A549 (cell line): ENCODE measurements at regions not wholly inside any gene's neighbourhood (a gene's known extent, or its start where the extent isn't known, plus 50 kb on each side); places are given as distances from the start of the nearest gene placed in this dataset.

Experiments used
- ATAC-seq, 2 experiments: fragments of 200-7000 bp in 1 of 2; fragments of >200 bp in 1 of 2; cut with Nextera tagmentation in 1 of 2; cut with Tn5 transposase in 1 of 2; 3 replicates each; pipeline versions ENCODE4 v1.8.0 to v1.9.1; 2018 to 2020; ENCODE audit warnings: mild to moderate bottlenecking in 1 of 2, moderate library complexity in 1 of 2
- CTCF ChIA-PET: fragments of 300-600 bp; sonication (Branson Sonifier 250); formaldehyde crosslinking; extraction: SDS; loops from one replicate; lab custom pipeline; 2021; ENCODE audit warnings: antibody characterized with exemption, inconsistent platforms; lab: Yijun Ruan, JAX
- POLR2A ChIA-PET: fragments of 350-600 bp; formaldehyde crosslinking; extraction: SDS; loops from one replicate; lab custom pipeline; 2021; ENCODE audit warnings: antibody characterized with exemption, inconsistent platforms; lab: Yijun Ruan, JAX
- DNase-seq, 2 experiments: peaks; one replicate each; pipeline versions ENCODE4 v3.0.0 to v3.0.0-alpha.2; 2011 to 2016; ENCODE audit warnings: low read depth in 1 of 2, low spot score in 1 of 2
- FAIRE-seq: peaks from 2 replicates; lab custom pipeline; 2011; peaks lifted over from hg19 to GRCh38; lab: Jason Lieb, UNC
- H3K27ac ChIP-seq, 2 experiments: fragments of >200 bp; sonication (Bioruptor Twin); formaldehyde crosslinking; 3 replicates each; pipeline ENCODE4 v1.5.1; 2016 to 2017
- H3K4me1 ChIP-seq: fragments of >200 bp; sonication (Bioruptor Twin); formaldehyde crosslinking; 3 replicates; pipeline ENCODE4 v1.6.1; 2016
- H3K4me2 ChIP-seq: fragments of >200 bp; sonication (Bioruptor Twin); formaldehyde crosslinking; 3 replicates; pipeline ENCODE4 v1.6.1; 2016
- H3K4me3 ChIP-seq: fragments of >200 bp; sonication (Bioruptor Twin); formaldehyde crosslinking; 3 replicates; pipeline ENCODE4 v1.5.1; 2016
- H3K9me3 ChIP-seq: fragments of >200 bp; sonication (Bioruptor Twin); formaldehyde crosslinking; 3 replicates; pipeline ENCODE4 v1.6.1; 2016
- BHLHE40 ChIP-seq: IDR thresholded peaks from 2 replicates; pipeline ENCODE4 v1.6.1; 2012; ENCODE audit warnings: low read depth, low read length, inconsistent platforms
- CBX2 ChIP-seq: fragments of 200-600 bp; sonication (generic); IDR thresholded peaks from 2 replicates; pipeline ENCODE4 v1.6.1; 2016; ENCODE audit warnings: low read depth, mild to moderate bottlenecking, borderline replicate concordance
- CBX8 ChIP-seq: fragments of 200-600 bp; sonication (generic); IDR thresholded peaks from 2 replicates; pipeline ENCODE4 v1.6.1; 2016
- EHMT2 ChIP-seq: fragments of 200-600 bp; sonication (generic); IDR thresholded peaks from 2 replicates; pipeline ENCODE4 v1.6.1; 2016; ENCODE audit warnings: antibody characterized with exemption, low read depth, mild to moderate bottlenecking, moderate library complexity
- ESRRA ChIP-seq: fragments of 150-350 bp; IDR thresholded peaks from 2 replicates; pipeline ENCODE4 v1.6.1; 2014; ENCODE audit warnings: mild to moderate bottlenecking, low read length, borderline replicate concordance
- HDAC2 ChIP-seq: fragments of 200-600 bp; sonication (generic); IDR thresholded peaks from 2 replicates; pipeline ENCODE4 v1.6.1; 2016
- HEYL ChIP-seq: fragments of 250-450 bp; sonication (Bioruptor Pico); IDR thresholded peaks from 2 replicates; pipeline ENCODE4 v1.8.0; 2021; ENCODE audit warnings: mild to moderate bottlenecking, moderate library complexity
- JUN ChIP-seq, 2 experiments: fragments of >200 bp; sonication (Bioruptor Twin); formaldehyde crosslinking; IDR thresholded peaks; 2 replicates in 1 of 2; 3 replicates in 1 of 2; pipeline ENCODE4 v1.6.1; 2016 to 2017
- KDM1A ChIP-seq: fragments of 200-600 bp; sonication (generic); IDR thresholded peaks from 2 replicates; pipeline ENCODE4 v1.6.1; 2016; ENCODE audit warnings: low read depth, mild to moderate bottlenecking
- MYC ChIP-seq: IDR thresholded peaks from 2 replicates; pipeline ENCODE4 v1.6.1; 2012; ENCODE audit warnings: mild to moderate bottlenecking, inconsistent platforms, low read length, improper control_type of control experiment, borderline replicate concordance
- NFE2L2 ChIP-seq: fragments of 150-350 bp; conservative IDR thresholded peaks from 2 replicates; pipeline ENCODE4 v1.6.1; 2014; ENCODE audit warnings: low read length
- NR3C1 ChIP-seq: fragments of >200 bp; sonication (Bioruptor Twin); formaldehyde crosslinking; IDR thresholded peaks from 3 replicates; pipeline ENCODE4 v1.6.1; 2017
- POLR2A ChIP-seq: IDR thresholded peaks from 2 replicates; pipeline ENCODE4 v1.6.1; 2012; ENCODE audit warnings: mild to moderate bottlenecking, low read length
- POLR2AphosphoS2 ChIP-seq: conservative IDR thresholded peaks from 2 replicates; pipeline ENCODE4 v1.6.1; 2012; ENCODE audit warnings: low read length, improper control_type of control experiment, inconsistent platforms
- RAD21 ChIP-seq, 2 experiments: fragments of >200 bp in 1 of 2; sonication (Bioruptor Twin) in 1 of 2; formaldehyde crosslinking in 1 of 2; IDR thresholded peaks in 1 of 2; conservative IDR thresholded peaks in 1 of 2; 2 replicates in 1 of 2; 3 replicates in 1 of 2; pipeline ENCODE4 v1.6.1; 2012 to 2018; ENCODE audit warnings: inconsistent platforms in 1 of 2
- RNF2 ChIP-seq: fragments of 200-600 bp; sonication (generic); IDR thresholded peaks from 2 replicates; pipeline ENCODE4 v1.6.1; 2016; ENCODE audit warnings: low read depth, mild to moderate bottlenecking, antibody characterized with exemption, moderate library complexity, borderline replicate concordance
- ZC3H11A ChIP-seq: fragments of 450-650 bp; IDR thresholded peaks from 2 replicates; pipeline ENCODE4 v1.6.1; 2014; ENCODE audit warnings: antibody characterized with exemption, mild to moderate bottlenecking
- ZSCAN20 ChIP-seq: fragments of 250-450 bp; sonication (Bioruptor Pico); IDR thresholded peaks from 2 replicates; pipeline ENCODE4 v1.8.0; 2022; ENCODE audit warnings: mild to moderate bottlenecking, moderate library complexity
- WGBS: methylation state at CpG from one replicate; pipeline ENCODE4 v1.1.6; 2017; ENCODE audit errors: missing lambda C conversion rate; 5-methylcytosine and 5-hydroxymethylcytosine counted together
- TF ChIP-seq, protein P1 (sequence below): fragments of >200 bp; sonication (Bioruptor Twin); formaldehyde crosslinking; IDR thresholded peaks from 2 replicates; pipeline ENCODE4 v1.6.1; 2016
- TF ChIP-seq, protein P2 (sequence below): fragments of >200 bp; sonication (Bioruptor Twin); formaldehyde crosslinking; IDR thresholded peaks from 3 replicates; pipeline ENCODE4 v1.6.1; 2016
- TF ChIP-seq, protein P3 (sequence below): fragments of 450-650 bp; IDR thresholded peaks from 2 replicates; pipeline ENCODE4 v1.6.1; 2014; ENCODE audit warnings: antibody characterized with exemption
- TF ChIP-seq, protein P4 (sequence below): IDR thresholded peaks from 2 replicates; pipeline ENCODE4 v1.6.1; 2012

DNA sequence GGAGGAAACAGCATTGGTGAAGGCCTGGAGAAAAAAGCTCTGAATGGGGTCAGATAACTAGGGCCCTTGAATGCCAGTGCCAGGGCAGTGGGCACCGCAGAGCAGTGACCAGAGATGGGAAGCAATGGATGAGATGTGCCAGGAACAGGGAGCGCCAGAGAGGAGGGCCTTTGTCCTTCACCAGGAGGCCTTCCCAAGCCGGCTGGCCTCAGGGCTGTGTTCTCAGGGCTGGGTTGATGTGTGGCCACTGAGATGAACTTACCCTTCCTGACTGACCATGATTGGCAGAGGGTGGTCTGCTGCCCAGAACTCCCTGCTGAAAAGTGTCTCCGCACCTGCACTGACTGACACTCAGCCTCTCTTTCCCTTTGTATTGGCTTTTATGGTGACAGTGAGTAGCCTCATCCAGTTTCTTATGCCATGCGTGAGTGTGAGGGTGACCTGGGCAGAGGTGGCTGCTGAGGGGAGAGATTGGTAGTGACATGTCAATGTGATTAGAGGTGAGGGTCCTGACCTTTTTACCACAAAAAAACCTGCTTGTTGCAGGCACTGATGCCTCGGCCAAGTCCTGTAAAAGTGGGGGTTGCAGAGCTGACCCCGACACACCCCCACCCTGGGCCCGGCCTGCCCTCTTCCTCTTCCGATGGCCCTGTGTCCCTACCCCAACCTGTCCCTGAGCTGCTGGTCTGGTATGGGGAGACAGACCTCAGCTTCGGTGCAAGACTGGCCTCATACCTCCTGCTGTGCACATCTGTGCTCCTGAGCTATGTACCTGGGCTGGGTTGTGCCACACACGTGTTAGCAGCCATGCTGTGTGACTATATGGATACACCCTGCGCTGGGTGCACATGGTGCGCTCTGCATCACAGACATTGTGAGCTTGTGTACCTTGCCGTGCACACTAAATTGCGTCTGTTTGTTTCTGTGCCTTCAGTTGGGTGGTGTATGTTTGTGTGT, 57.1 kb upstream of the PSD2 start:
- Histone ChIP-seq H3K9me3 (no peaks in the 10 kb centered on the region), H3K4me2 (peak overlapping the region; percentile 19; the same call in 1 of the 3 replicates), H3K4me3 (no peak overlapping the region), H3K4me1 (peaks cover 16% of the 10 kb centered on the region), H3K27ac (peak overlapping the region in 1 of 2 experiments; percentile 80; a peak in 3 of 6 replicates)
- 89% methylated on average over 15 of the region's 15 CpGs for WGBS
- ATAC-seq, result no peak; a peak in 1 of 6 replicates
- TF ChIP-seq ESRRA (no peak), MYC (no peak), KDM1A (no peak), ZSCAN20 (no peak), RAD21 (conservative IDR thresholded peaks at IDR 0.05 in 1 of 2, IDR thresholded peaks at IDR 0.05 in 1 of 2) (no peak), NFE2L2 (no peak), CBX2 (no peak), POLR2A (no peak), BHLHE40 (no peak), HEYL (CRISPR knock-in tag) (no peak), ZC3H11A (no peak), RNF2 (no peak), CBX8 (no peak)
- TF ChIP-seq, protein P1, sequence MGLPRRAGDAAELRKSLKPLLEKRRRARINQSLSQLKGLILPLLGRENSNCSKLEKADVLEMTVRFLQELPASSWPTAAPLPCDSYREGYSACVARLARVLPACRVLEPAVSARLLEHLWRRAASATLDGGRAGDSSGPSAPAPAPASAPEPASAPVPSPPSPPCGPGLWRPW, result no peak
- TF ChIP-seq, protein P2, sequence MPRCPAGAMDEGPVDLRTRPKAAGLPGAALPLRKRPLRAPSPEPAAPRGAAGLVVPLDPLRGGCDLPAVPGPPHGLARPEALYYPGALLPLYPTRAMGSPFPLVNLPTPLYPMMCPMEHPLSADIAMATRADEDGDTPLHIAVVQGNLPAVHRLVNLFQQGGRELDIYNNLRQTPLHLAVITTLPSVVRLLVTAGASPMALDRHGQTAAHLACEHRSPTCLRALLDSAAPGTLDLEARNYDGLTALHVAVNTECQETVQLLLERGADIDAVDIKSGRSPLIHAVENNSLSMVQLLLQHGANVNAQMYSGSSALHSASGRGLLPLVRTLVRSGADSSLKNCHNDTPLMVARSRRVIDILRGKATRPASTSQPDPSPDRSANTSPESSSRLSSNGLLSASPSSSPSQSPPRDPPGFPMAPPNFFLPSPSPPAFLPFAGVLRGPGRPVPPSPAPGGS, result no peak
- TF ChIP-seq, protein P3, sequence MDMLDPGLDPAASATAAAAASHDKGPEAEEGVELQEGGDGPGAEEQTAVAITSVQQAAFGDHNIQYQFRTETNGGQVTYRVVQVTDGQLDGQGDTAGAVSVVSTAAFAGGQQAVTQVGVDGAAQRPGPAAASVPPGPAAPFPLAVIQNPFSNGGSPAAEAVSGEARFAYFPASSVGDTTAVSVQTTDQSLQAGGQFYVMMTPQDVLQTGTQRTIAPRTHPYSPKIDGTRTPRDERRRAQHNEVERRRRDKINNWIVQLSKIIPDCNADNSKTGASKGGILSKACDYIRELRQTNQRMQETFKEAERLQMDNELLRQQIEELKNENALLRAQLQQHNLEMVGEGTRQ, result no peak
- TF ChIP-seq, protein P4, sequence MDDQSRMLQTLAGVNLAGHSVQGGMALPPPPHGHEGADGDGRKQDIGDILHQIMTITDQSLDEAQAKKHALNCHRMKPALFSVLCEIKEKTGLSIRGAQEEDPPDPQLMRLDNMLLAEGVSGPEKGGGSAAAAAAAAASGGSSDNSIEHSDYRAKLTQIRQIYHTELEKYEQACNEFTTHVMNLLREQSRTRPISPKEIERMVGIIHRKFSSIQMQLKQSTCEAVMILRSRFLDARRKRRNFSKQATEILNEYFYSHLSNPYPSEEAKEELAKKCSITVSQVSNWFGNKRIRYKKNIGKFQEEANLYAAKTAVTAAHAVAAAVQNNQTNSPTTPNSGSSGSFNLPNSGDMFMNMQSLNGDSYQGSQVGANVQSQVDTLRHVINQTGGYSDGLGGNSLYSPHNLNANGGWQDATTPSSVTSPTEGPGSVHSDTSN, result no peak
- TF ChIP-seq, all 56 proteins: peak for 0
- CTCF ChIA-PET, result interaction anchor here (0.7 to 8.7 kb wide), 3 partner anchors 10 to 105 kb away, joined by 3 to 47 read pairs (median 11); no protein-coding TSS in a partner anchor
- DNase-seq (no peak), FAIRE-seq (no peak)
- POLR2A ChIA-PET, result no interaction called here

DNA sequence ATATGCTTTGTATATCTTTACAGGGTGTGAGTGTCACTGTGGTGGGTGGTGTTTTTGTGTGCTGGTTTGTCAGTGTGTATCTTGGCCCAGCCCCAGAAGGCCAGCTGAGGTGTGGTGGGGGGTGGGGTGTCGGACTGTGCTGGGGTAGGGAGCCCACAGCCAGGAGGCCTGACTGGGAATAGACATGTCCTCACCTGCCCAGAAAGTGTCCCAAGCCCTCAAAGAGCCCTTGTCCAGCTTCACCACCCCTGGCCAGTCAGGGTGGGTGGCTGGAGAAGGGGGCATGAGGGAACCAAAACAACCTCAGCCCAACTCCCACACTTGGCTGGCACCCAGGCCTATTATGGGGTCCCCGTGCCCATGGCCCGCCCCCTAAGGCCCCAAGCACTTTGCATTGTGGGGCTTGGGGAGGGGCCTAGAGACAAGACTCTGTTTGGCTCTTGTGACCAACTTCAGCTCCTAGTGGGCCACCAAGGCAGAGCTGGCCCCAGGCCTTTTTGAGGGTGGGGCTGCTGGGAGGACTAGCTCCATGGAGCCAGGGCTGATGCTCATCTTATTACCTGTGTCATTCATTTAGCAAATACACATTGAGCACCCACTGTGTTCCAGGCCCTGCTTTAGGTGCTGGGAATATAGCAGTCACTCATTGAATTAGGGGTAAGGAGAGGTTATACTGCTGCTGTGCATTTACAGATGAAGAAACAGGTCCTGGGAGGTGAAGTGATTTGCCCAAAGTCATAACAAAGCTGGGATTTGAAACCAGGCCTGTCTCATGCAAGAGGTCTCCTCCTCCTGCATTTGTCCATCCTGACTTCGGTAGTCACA, 56.2 kb upstream of the PSD2 start:
- FAIRE-seq (no peak), ATAC-seq (no peak), DNase-seq (no peak)
- no peak overlapping the region for H3K4me3 ChIP-seq
- CTCF ChIA-PET, result interaction anchor here (1.0 to 8.7 kb wide), 4 partner anchors 15 to 106 kb away, joined by 3 to 47 read pairs (median 8); no protein-coding TSS in a partner anchor
- POLR2A ChIA-PET, result no interaction called here
- peak overlapping the region; percentile 19; the same call in 1 of the 3 replicates for H3K4me2 ChIP-seq
- WGBS, result 78% methylated on average over 4 of the region's 4 CpGs
- peaks cover 20% of the 10 kb centered on the region for H3K4me1 ChIP-seq
- H3K9me3 ChIP-seq, result no peaks in the 10 kb centered on the region
- TF ChIP-seq EHMT2 (no peak), HDAC2 (no peak), MYC (no peak), POLR2AphosphoS2 (no peak), JUN (IDR thresholded peaks at IDR 0.05) (no peak), NR3C1 (no peak)
- H3K27ac ChIP-seq, result peak overlapping the region; percentile 25 to 80; a peak in 4 of 6 replicates
